Smooth muscle cell (in vitro differentiated cells): ENCODE measurements at regions not wholly inside any gene's neighbourhood (a gene's known extent, or its start where the extent isn't known, plus 50 kb on each side); places are given as distances from the start of the nearest gene placed in this dataset.

ENCODE experiments used
- DNase-seq: peaks from one replicate; lab custom pipeline; 2025; ENCODE audit not compliant: unreplicated experiment; lab: John Stamatoyannopoulos, UW
- H2AFZ ChIP-seq: fragments of 200-600 bp; sonication (generic); 2 replicates; pipeline ENCODE4 v1.6.0; 2016; ENCODE audit warnings: antibody characterized with exemption, low read depth, mild to moderate bottlenecking
- H3F3A ChIP-seq: fragments of 200-600 bp; sonication (generic); 2 replicates; pipeline ENCODE4 v1.6.0; 2017; ENCODE audit warnings: antibody characterized with exemption, low read depth
- H3K27ac ChIP-seq: fragments of 200-600 bp; sonication (generic); 2 replicates; pipeline ENCODE4 v1.5.1; 2016; ENCODE audit warnings: low read depth, mild to moderate bottlenecking
- H3K27me3 ChIP-seq: fragments of 200-600 bp; sonication (generic); 2 replicates; pipeline ENCODE4 v1.6.1; 2016; ENCODE audit warnings: low read depth, mild to moderate bottlenecking
- H3K36me3 ChIP-seq: fragments of 200-600 bp; sonication (generic); 2 replicates; pipeline ENCODE4 v1.5.1; 2016; ENCODE audit warnings: low read depth
- H3K4me1 ChIP-seq: fragments of 200-600 bp; sonication (generic); 2 replicates; pipeline ENCODE4 v1.5.1; 2016; ENCODE audit warnings: low read depth
- H3K4me2 ChIP-seq: fragments of 200-600 bp; sonication (generic); 2 replicates; pipeline ENCODE4 v1.6.0; 2016; ENCODE audit warnings: mild to moderate bottlenecking
- H3K4me3 ChIP-seq: fragments of 200-600 bp; sonication (generic); 2 replicates; pipeline ENCODE4 v1.5.1; 2016; ENCODE audit warnings: mild to moderate bottlenecking
- H3K79me2 ChIP-seq: fragments of 200-600 bp; sonication (generic); 2 replicates; pipeline ENCODE4 v1.6.0; 2016; ENCODE audit warnings: low read depth, mild to moderate bottlenecking
- H3K9ac ChIP-seq: fragments of 200-600 bp; sonication (generic); 2 replicates; pipeline ENCODE4 v1.6.0; 2016; ENCODE audit warnings: low read depth
- H3K9me3 ChIP-seq: fragments of 200-600 bp; sonication (generic); replicated peaks from 2 replicates; pipeline ENCODE4 v1.5.1; 2016; ENCODE audit warnings: low read depth
- H4K20me1 ChIP-seq: fragments of 200-600 bp; sonication (generic); 2 replicates; pipeline ENCODE4 v1.6.0; 2016; ENCODE audit warnings: low read depth
- WGBS: methylation state at CpG from one replicate; pipeline ENCODE4 v1.1.7; 2016; ENCODE audit warnings: low lambda C conversion rate; 5-methylcytosine and 5-hydroxymethylcytosine counted together
- TF ChIP-seq, protein P1 (sequence below): fragments of 200-600 bp; sonication (generic); IDR thresholded peaks from 2 replicates; pipeline ENCODE4 v1.5.1; 2017; ENCODE audit warnings: borderline replicate concordance, mild to moderate bottlenecking, antibody characterized with exemption; ENCODE audit not compliant: insufficient read depth, poor library complexity, severe bottlenecking

DNA sequence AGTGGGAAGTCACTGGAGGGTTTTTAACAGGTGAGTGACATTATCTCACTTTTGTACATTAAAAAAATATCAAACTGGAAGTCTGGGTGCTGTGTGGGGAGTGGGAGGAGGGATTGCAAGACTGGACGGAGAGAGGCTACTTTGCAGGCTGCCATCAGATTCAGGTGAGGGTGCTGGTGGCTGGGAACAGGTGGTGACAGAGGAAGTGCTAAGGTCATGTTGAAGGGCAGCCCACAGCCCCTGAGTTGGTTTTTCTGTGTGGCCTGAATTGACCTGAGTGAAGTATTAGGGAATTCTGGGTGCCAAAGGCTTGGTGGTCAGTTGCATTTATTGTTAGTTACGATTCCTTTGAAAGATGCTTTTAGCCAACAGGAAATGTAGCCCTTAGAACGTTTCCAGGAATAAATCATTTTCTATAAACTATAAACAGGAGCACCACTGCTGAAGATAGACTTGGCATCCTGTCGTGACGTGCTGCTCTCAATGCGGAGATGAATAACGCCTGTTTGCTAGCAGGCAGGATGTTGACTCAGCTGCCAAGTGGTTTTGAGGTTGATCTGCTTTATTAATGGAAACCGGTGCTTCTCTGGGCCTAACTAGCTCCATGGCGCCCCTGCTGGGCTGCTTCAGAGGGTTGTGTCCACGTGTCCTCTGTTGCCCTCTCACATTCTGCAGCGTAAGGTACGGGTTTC lies 707.5 kb upstream of the TMEM132C start:
- no peaks in the 10 kb centered on the region for H3K4me1 ChIP-seq
- no peak overlapping the region for H3K9ac ChIP-seq
- H3K9me3 ChIP-seq = no peaks in the 10 kb centered on the region
- 35% methylated on average over 12 of the region's 12 CpGs for WGBS
- H3K36me3 ChIP-seq = no peaks in the 10 kb centered on the region
- TF ChIP-seq, protein P1, sequence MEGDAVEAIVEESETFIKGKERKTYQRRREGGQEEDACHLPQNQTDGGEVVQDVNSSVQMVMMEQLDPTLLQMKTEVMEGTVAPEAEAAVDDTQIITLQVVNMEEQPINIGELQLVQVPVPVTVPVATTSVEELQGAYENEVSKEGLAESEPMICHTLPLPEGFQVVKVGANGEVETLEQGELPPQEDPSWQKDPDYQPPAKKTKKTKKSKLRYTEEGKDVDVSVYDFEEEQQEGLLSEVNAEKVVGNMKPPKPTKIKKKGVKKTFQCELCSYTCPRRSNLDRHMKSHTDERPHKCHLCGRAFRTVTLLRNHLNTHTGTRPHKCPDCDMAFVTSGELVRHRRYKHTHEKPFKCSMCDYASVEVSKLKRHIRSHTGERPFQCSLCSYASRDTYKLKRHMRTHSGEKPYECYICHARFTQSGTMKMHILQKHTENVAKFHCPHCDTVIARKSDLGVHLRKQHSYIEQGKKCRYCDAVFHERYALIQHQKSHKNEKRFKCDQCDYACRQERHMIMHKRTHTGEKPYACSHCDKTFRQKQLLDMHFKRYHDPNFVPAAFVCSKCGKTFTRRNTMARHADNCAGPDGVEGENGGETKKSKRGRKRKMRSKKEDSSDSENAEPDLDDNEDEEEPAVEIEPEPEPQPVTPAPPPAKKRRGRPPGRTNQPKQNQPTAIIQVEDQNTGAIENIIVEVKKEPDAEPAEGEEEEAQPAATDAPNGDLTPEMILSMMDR = peak; percentile 57
- no peak overlapping the region for H3K4me3 ChIP-seq
- no peak overlapping the region for H3K4me2 ChIP-seq
- H3K27me3 ChIP-seq = no peaks in the 10 kb centered on the region
- peak overlapping the region; percentile 44 for H3K27ac ChIP-seq
- H2AFZ ChIP-seq = no peak overlapping the region
- H4K20me1 ChIP-seq = no peaks in the 10 kb centered on the region
- no peaks in the 10 kb centered on the region for H3K79me2 ChIP-seq
- H3F3A ChIP-seq = no peaks in the 10 kb centered on the region
- DNase-seq = no peak

DNA sequence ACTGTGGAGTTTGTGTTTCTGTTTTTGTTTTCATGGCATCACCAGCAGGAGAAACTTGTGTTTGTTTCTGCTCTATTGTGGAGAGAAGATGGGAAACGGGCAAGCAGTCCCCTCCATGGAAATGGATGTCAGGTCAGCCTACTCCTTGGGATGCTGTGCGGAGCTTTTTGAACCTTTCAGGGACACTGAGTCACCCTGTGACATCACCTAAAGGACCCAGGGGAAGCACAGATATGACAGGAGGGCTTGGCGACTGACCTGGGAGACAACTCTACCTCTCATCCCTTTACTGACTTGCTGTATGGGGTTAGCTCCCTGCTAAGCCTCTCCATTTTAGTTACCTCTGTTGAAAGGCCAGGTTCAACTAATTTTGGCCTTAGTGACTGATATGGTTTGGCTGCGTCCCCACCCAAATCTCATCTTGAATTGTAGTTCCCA lies 706.9 kb upstream of the TMEM132C start:
- H3F3A ChIP-seq = no peaks in the 10 kb centered on the region
- H3K4me1 ChIP-seq = no peaks in the 10 kb centered on the region
- no peaks in the 10 kb centered on the region for H3K36me3 ChIP-seq
- H3K9ac ChIP-seq = no peak overlapping the region
- H3K79me2 ChIP-seq = no peaks in the 10 kb centered on the region
- no peaks in the 10 kb centered on the region for H3K9me3 ChIP-seq
- H4K20me1 ChIP-seq = no peaks in the 10 kb centered on the region
- DNase-seq = no peak
- no peak overlapping the region for H2AFZ ChIP-seq
- H3K27me3 ChIP-seq = no peaks in the 10 kb centered on the region
- WGBS = 98% methylated on average over 4 of the region's 4 CpGs
- H3K4me2 ChIP-seq = no peak overlapping the region
- no peak overlapping the region for H3K4me3 ChIP-seq
- no peak overlapping the region for H3K27ac ChIP-seq
- TF ChIP-seq, protein P1 = no peak

DNA sequence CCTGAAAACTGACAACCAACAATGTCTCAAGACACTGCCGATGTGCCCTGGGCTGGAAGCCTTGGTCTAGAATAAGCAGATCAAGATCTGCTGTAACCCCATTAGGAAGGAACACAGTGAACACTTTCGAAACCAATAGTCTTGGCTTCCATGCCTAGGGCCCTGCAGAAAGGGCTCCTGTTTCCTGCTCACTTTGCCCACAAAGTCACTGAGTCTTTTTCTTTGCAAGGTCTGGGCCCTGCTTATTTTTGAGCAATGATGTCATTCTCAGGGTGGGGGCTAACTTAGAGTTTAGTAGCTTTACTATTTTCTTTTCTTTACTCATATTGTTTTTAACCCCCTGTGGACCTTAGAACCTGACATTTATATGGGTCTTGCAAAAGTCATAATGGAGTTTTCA lies 704.2 kb upstream of the TMEM132C start:
- Histone ChIP-seq H4K20me1 (no peaks in the 10 kb centered on the region), H3F3A (no peaks in the 10 kb centered on the region), H3K27ac (no peak overlapping the region), H3K4me3 (no peak overlapping the region), H3K36me3 (no peaks in the 10 kb centered on the region), H3K27me3 (peaks cover 5% of the 10 kb centered on the region), H3K9ac (no peak overlapping the region), H2AFZ (no peak overlapping the region), H3K79me2 (no peaks in the 10 kb centered on the region), H3K4me1 (no peaks in the 10 kb centered on the region), H3K4me2 (no peak overlapping the region), H3K9me3 (no peaks in the 10 kb centered on the region)
- no peak for DNase-seq
- TF ChIP-seq, protein P1 = no peak
- WGBS = 88% methylated on average over 2 of the region's 2 CpGs

DNA sequence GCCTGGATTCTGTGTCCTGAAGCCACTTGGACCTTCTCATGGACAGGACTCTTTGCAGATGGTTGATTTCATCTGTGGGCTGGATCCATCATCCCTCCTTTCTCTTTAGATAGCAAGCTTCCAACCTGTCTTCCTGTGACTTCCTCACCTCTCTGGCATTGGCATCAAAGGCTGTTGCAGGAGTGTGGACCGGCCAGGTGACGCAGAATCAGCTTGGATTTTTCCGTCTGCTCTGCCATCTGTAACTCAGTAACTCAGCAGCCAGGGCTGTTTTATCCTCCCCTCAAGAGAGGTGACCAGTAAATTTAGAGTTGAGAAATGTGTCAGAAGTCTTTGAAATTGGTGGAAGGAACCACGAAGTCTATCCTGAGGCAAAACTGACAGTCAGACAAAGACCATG lies 701.7 kb upstream of the TMEM132C start:
- Histone ChIP-seq H4K20me1 (no peaks in the 10 kb centered on the region), H3K27ac (no peak overlapping the region), H3K9ac (no peak overlapping the region), H2AFZ (no peak overlapping the region), H3K36me3 (no peaks in the 10 kb centered on the region), H3K9me3 (no peaks in the 10 kb centered on the region), H3K4me1 (no peaks in the 10 kb centered on the region), H3K4me3 (no peak overlapping the region), H3K27me3 (peaks cover 21% of the 10 kb centered on the region), H3K79me2 (no peaks in the 10 kb centered on the region), H3F3A (no peaks in the 10 kb centered on the region), H3K4me2 (no peak overlapping the region)
- no peak for DNase-seq
- TF ChIP-seq, protein P1 = no peak
- 88% methylated on average over 4 of the region's 4 CpGs for WGBS
